ENCODE measurements at regions not wholly inside any gene's neighbourhood (a gene's known extent, or its start where the extent isn't known, plus 50 kb on each side); places are given as distances from the start of the nearest gene placed in this dataset.

DNA sequence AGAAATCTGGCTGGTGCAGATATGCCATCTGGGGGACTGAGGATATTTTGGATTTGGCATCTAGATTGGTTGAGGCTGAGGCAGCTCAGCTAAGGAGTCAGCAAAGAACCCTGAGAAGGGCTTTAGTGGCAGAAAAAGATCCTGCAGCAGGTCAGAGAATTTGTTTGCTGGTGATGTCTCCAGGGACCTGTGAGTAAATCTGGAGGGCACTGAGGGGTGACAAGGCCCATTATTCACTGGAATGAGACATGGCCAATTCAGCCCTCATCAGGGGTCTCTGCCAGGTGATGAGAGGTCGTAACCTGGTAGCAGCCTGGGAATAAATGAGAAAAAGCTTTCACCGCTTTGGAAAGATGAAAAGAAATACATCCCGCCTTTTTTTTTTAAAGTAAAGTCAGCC lies 118.3 kb upstream of the FBXL4 start:
- no TSS peak for BruUV-seq (replicated peaks)
- no peak overlapping the region for H3K4me3 ChIP-seq (ENCODE audit: low read depth, low read length, poor library complexity, severe bottlenecking)
- H2AFZ ChIP-seq (ENCODE audit: low read length) = no peak overlapping the region
- TF ChIP-seq EZH2phosphoT487 (IDR thresholded peaks at IDR 0.05; ENCODE audit: borderline replicate concordance, low read depth, low read length) = no peak
- TF ChIP-seq, protein P1, sequence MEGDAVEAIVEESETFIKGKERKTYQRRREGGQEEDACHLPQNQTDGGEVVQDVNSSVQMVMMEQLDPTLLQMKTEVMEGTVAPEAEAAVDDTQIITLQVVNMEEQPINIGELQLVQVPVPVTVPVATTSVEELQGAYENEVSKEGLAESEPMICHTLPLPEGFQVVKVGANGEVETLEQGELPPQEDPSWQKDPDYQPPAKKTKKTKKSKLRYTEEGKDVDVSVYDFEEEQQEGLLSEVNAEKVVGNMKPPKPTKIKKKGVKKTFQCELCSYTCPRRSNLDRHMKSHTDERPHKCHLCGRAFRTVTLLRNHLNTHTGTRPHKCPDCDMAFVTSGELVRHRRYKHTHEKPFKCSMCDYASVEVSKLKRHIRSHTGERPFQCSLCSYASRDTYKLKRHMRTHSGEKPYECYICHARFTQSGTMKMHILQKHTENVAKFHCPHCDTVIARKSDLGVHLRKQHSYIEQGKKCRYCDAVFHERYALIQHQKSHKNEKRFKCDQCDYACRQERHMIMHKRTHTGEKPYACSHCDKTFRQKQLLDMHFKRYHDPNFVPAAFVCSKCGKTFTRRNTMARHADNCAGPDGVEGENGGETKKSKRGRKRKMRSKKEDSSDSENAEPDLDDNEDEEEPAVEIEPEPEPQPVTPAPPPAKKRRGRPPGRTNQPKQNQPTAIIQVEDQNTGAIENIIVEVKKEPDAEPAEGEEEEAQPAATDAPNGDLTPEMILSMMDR (conservative IDR thresholded peaks at IDR 0.05; ENCODE audit: low read length) = no peak
- H3K4me1 ChIP-seq (ENCODE audit: insufficient read depth, low read length, poor library complexity, severe bottlenecking) = no peaks in the 10 kb centered on the region
- no peaks in the 10 kb centered on the region for H3K36me3 ChIP-seq (ENCODE audit: insufficient read depth, low read length)
- CTCF ChIA-PET (ENCODE audit: unreplicated experiment) = no interaction called here
- POLR2A ChIA-PET = no interaction called here
- H4K20me1 ChIP-seq (ENCODE audit: insufficient read depth, low read length) = no peaks in the 10 kb centered on the region
- H3K4me2 ChIP-seq (ENCODE audit: low read length) = no peak overlapping the region
- intact Hi-C loops (cut with micrococcal nuclease; ENCODE audit: unreplicated experiment) = no loop called here
- DNase-seq (ENCODE audit: low spot score) = no peak
- no peaks in the 10 kb centered on the region for H3K9me2 ChIP-seq (ENCODE audit: insufficient read depth, low read length)
- no peaks in the 10 kb centered on the region for H3K9me3 ChIP-seq (ENCODE audit: low read length)
- H3K27ac ChIP-seq (ENCODE audit: low read depth, low read length, poor library complexity, severe bottlenecking) = no peak overlapping the region
- H3K79me2 ChIP-seq (ENCODE audit: insufficient read depth, low read depth, low read length) = no peaks in the 10 kb centered on the region

DNA sequence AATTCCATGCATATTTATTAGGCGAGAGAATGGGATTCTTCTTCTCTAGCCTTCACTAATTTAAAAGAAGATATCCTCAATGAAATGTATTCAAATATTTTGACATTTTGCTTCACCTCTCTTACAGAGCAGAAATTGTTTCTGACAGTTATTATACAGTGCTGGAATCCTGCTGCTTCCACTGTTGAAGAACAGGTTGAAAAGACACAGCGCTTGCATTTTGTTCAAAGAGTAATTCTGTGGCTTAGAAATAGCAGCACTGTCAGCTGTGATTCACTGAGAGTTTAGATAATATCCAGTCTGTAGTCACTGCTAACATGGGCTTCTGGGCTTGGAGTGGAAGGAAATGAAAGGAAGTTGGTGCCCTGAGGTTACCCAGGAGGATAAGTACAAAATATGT lies 117.1 kb upstream of the FBXL4 start:
- TF ChIP-seq, protein P1 (conservative IDR thresholded peaks at IDR 0.05; ENCODE audit: low read length) = no peak
- no peak for TF ChIP-seq EZH2phosphoT487 (IDR thresholded peaks at IDR 0.05; ENCODE audit: borderline replicate concordance, low read depth, low read length)
- Histone ChIP-seq H3K4me2 (ENCODE audit: low read length) (no peak overlapping the region), H3K9me3 (ENCODE audit: low read length) (no peaks in the 10 kb centered on the region), H3K9me2 (ENCODE audit: insufficient read depth, low read length) (no peaks in the 10 kb centered on the region), H3K4me1 (ENCODE audit: insufficient read depth, low read length, poor library complexity, severe bottlenecking) (no peaks in the 10 kb centered on the region), H2AFZ (ENCODE audit: low read length) (no peak overlapping the region), H4K20me1 (ENCODE audit: insufficient read depth, low read length) (no peaks in the 10 kb centered on the region), H3K27ac (ENCODE audit: low read depth, low read length, poor library complexity, severe bottlenecking) (no peak overlapping the region), H3K79me2 (ENCODE audit: insufficient read depth, low read depth, low read length) (no peaks in the 10 kb centered on the region), H3K36me3 (ENCODE audit: insufficient read depth, low read length) (no peaks in the 10 kb centered on the region), H3K4me3 (ENCODE audit: low read depth, low read length, poor library complexity, severe bottlenecking) (no peak overlapping the region)
- BruUV-seq (replicated peaks) = no TSS peak
- ChIA-PET POLR2A (no interaction called here), CTCF (ENCODE audit: unreplicated experiment) (no interaction called here)
- DNase-seq (ENCODE audit: low spot score) = no peak
- intact Hi-C loops (cut with micrococcal nuclease; ENCODE audit: unreplicated experiment) = no loop called here

DNA sequence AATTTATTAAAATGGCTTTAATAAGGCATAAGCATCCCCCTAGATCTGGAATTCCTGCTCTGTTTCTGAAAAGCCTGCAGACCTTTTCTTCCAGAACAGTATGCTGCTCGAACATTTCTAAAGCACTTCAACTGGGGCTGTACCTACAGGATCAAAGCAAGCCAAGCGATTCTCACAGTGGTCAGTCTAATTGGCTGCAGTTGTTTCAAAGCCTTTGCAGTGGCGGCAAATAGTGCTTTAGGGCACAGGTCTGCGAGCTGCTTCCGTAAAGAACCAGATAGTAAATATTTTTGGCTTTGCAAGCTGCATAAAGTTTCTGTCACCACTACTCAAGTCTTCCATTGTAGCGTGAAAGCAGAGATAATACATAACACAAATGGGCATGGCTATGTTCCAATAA lies 88.9 kb upstream of the FBXL4 start:
- Histone ChIP-seq H3K36me3 (ENCODE audit: insufficient read depth, low read length) (no peaks in the 10 kb centered on the region), H3K4me2 (ENCODE audit: low read length) (no peak overlapping the region), H3K9me2 (ENCODE audit: insufficient read depth, low read length) (no peaks in the 10 kb centered on the region), H3K79me2 (ENCODE audit: insufficient read depth, low read depth, low read length) (no peaks in the 10 kb centered on the region), H3K4me1 (ENCODE audit: insufficient read depth, low read length, poor library complexity, severe bottlenecking) (no peaks in the 10 kb centered on the region), H3K27ac (ENCODE audit: low read depth, low read length, poor library complexity, severe bottlenecking) (no peak overlapping the region), H3K4me3 (ENCODE audit: low read depth, low read length, poor library complexity, severe bottlenecking) (no peak overlapping the region), H4K20me1 (ENCODE audit: insufficient read depth, low read length) (no peaks in the 10 kb centered on the region), H2AFZ (ENCODE audit: low read length) (no peak overlapping the region), H3K9me3 (ENCODE audit: low read length) (no peaks in the 10 kb centered on the region)
- TF ChIP-seq EZH2phosphoT487 (IDR thresholded peaks at IDR 0.05; ENCODE audit: borderline replicate concordance, low read depth, low read length) = no peak
- TF ChIP-seq, protein P1 (conservative IDR thresholded peaks at IDR 0.05; ENCODE audit: low read length) = no peak
- DNase-seq (ENCODE audit: low spot score) = no peak
- intact Hi-C loops (cut with micrococcal nuclease; ENCODE audit: unreplicated experiment) = no loop called here
- no TSS peak for BruUV-seq (replicated peaks)
- ChIA-PET CTCF (ENCODE audit: unreplicated experiment) (no interaction called here), POLR2A (interaction anchor here (0.7 kb wide), 1 partner anchor 140 kb away, joined by 3 read pairs; no protein-coding TSS in a partner anchor)
